ENCODE measurements at regions not wholly inside any gene's neighbourhood (a gene's known extent, or its start where the extent isn't known, plus 50 kb on each side); places are given as distances from the start of the nearest gene placed in this dataset.
"Not testable (repeated sequence)": the region's sequence is repeated elsewhere in the genome, so short reads cannot be mapped to it uniquely, and the experiment has no call there.

- no peak for DNase-seq (ENCODE audit: low spot score)
Measured at GRCh38 chr2:88859461-88859860, 168.0 kb downstream of the RPIA start.

GRCh38 chr2:88860421-88861075, 169.1 kb downstream of the RPIA start:
- no peak for DNase-seq (ENCODE audit: low spot score)

- no peak for DNase-seq (ENCODE audit: low spot score)
Measured at GRCh38 chr2:88865801-88866371, 174.4 kb downstream of the RPIA start.

- DNase-seq (ENCODE audit: low spot score): no peak
Measured at GRCh38 chr2:88866756-88867155, 175.3 kb downstream of the RPIA start.

DNA sequence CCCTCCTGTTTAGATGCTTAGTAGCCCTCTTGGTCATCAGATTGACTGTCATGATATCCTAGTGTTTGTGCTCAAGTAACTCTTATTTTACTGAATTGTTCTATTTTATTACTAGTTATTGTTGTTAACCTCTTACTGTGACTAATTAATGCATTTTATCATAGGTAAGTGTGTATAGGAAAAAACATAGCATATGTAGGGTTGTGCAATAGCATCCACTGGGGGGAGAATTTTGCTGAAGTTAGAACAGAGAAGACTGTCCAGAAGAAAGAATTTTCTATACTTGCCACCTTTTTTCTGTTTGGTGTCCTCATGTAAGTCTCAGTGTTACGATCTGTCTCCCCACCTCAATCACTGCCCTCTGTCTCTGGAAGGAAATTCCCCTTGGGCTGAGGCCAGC, 177.4 kb downstream of the RPIA start:
- DNase-seq (ENCODE audit: low spot score): no peak

DNA sequence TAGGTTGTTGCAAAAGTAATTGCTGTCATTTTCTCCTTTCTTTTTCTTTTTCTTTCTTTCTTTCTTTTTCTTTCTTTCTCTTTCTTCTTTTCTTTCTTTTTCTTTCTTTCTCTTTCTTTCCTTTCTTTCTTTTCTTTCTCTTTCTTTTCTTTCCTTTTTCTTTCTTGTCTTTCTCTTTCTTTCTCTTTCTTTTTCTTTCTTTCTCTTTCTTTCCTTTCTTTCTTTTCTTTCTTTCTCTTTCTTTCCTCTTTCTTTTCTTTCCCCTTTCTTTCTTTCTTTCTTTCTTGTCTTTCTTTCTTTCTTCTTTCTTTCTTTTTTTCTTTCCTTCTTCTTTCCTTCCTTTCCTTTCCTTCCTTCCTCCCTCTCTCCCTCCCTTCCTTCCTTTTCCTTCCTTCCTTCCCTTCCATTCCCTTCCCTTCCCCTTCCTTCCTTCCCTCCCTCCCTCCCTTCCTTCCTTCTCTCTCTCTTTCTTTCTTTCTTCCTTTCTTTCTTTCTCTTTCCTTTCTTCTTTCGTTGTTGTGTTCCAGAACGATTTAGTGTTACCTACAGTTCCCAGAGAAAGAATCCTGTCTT, 178.9 kb downstream of the RPIA start:
- no peak for DNase-seq (ENCODE audit: low spot score)

DNA sequence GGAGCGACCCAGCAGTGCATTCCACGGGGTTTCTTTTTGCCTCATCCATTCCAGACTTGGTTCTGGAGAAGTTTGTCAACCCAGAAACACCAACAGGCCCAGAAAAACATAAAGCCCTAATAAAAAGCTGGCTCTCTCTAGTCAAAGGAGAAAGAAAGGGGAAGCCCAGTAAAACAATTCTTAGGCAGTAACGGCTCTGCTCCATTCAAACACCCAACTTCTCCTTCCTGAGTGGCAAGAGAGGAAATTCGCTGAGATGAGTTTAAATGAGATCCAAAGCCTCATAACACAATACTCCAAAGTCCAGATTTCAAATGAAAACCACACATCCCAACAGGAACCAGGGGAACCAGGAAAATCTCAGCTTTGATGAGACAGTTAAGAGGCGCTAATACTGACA, 179.9 kb downstream of the RPIA start:
- DNase-seq (ENCODE audit: low spot score): no peak

DNA sequence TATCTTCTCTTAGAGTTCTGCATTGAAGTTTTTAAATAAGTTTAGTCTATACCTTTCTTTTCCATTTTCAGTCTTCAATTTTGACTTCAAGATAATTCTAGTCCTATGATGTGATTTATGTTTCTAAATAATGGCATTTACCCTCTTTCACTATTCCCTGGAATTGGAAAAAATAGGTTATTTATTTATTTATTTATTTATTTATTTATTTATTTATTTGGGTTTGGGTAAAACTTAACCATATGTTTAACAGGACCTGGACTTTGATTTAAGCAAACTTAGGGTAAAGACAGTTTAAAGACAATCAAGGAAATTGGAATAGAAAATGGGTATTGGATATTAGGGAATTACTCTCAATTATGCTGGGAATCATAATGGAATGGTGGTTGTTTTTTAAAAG, 182.1 kb downstream of the RPIA start:
- no peak for DNase-seq (ENCODE audit: low spot score)

GRCh38 chr2:88874063-88874657, 182.7 kb downstream of the RPIA start:
- DNase-seq (ENCODE audit: low spot score): peak; percentile 48

- no peak for DNase-seq (ENCODE audit: low spot score)
Measured at GRCh38 chr2:88875736-88876135, 184.3 kb downstream of the RPIA start.

- DNase-seq (ENCODE audit: low spot score): peak; percentile 66
Measured at GRCh38 chr2:88880441-88880953, 189.0 kb downstream of the RPIA start.

GRCh38 chr2:88885275-88885674, 193.8 kb downstream of the RPIA start:
- DNase-seq (ENCODE audit: low spot score): no peak

GRCh38 chr2:88885679-88886416, 194.4 kb downstream of the RPIA start:
- no peak for DNase-seq (ENCODE audit: low spot score)

DNA sequence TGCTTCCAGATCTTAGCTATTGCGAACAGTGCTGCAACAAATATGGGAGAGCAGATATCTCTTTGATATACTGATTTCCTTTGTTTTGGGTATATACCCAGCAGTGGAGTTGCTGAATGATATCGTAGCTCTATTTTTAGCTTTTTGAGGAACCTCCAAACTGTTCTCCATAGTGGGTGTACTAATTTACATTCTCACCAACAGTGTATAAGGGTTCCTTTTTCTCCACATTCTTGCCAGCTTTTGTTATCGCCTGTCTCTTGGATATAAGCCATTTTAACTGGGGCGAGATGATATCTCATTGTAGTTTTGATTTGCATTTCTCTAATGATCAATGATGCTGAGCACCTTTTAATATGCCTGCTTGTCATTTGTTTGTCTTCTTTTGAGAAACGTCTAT, 196.0 kb downstream of the RPIA start:
- DNase-seq (ENCODE audit: low spot score): not testable (repeated sequence)

- DNase-seq (ENCODE audit: low spot score): no peak
Measured at GRCh38 chr2:88892207-88892606, 200.7 kb downstream of the RPIA start.

GRCh38 chr2:88892788-88893187, 201.3 kb downstream of the RPIA start:
- DNase-seq (ENCODE audit: low spot score): no peak

- no peak for DNase-seq (ENCODE audit: low spot score)
Measured at GRCh38 chr2:88896971-88897370, 205.5 kb downstream of the RPIA start.

DNA sequence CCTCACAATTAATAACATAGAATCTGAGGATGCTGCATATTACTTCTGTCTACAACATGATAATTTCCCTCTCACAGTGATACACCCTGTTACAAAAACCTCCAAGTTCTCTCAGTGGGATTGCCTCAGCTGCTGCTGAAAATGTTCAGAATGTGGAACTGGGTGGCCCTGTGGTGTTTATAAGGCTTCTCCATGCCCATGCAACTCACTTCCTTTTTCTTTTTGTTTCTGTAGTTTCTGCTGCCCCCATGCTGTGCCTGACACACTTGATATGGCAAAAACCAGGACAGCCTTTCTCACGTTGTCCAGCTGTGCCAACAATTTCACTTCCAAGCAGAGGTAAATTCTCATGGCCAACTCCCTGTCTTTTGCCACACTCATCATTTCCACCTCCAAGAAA, 206.2 kb downstream of the RPIA start:
- DNase-seq (ENCODE audit: low spot score): no peak

DNA sequence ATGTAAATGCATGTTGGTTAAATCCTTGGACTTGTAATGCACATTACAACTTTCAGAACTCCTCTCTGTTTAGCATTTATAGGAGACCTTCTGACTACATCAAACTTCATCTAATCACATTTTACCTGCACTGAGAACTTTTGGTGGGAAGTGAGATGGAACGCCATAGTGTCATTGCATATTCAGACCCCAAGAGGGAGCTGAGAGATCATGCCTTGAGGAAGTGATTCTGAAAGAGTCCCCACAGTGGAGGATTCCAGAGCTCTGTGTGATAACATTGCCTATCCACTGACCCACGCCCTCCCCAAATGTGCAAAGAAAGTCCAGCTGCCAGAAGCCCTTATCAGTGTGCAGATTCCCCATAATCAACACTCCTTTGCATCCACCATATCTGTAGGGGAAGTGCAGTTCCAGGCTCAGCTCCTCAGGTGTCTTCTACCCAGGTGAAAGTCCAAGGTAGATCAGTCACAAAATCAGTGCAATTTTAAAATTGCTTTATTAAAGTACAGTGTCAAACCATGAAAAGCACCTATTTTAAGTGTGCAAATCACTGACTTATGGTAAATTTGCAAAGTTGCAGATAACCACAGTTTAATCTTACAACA, 212.4 kb downstream of the RPIA start:
- DNase-seq (ENCODE audit: low spot score): peak; percentile 32

DNA sequence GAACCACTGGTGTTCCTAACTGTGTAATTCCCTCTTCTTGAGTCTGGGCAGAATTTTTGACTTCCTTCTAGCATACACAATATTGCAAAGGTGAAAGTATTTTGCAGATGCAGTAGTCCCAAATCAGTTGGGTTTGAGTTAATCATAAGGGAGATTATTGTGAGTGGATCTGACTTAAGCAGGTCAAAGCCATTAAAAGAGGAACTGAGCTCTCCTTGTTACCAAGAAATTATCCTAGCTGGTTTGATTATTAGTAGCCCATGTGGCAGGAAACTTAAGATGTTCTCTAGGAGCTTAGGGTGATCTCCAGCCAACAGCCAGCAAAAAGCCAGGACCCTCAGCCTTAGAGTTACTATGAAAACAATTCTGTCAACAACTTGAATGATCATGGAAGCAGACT, 221.8 kb downstream of the RPIA start:
- no peak for DNase-seq (ENCODE audit: low spot score)

GRCh38 chr2:88919087-88919738, 227.7 kb downstream of the RPIA start:
- DNase-seq (ENCODE audit: low spot score): peak; percentile 4

Data from H4 (cell line).